Hepatocyte (in vitro differentiated cells): ENCODE measurements at regions not wholly inside any gene's neighbourhood (a gene's known extent, or its start where the extent isn't known, plus 50 kb on each side); places are given as distances from the start of the nearest gene placed in this dataset.

Source experiments
- CTCF ChIP-seq: fragments of 200-600 bp; sonication (generic); IDR thresholded peaks from 2 replicates; pipeline ENCODE4 v1.5.1; 2016; ENCODE audit warnings: antibody characterized with exemption, mild to moderate bottlenecking; ENCODE audit not compliant: poor library complexity
- EZH2 ChIP-seq: fragments of 200-600 bp; sonication (generic); IDR thresholded peaks from 2 replicates; pipeline ENCODE4 v1.6.1; 2016; ENCODE audit warnings: antibody characterized with exemption, mild to moderate bottlenecking, borderline replicate concordance

- TF ChIP-seq CTCF, result no peak
- no peak for TF ChIP-seq EZH2
These were observed 111.2 kb upstream of the SLC38A2 start for GRCh38 chr12:46483572-46484395.
